ENCODE measurements at regions not wholly inside any gene's neighbourhood (a gene's known extent, or its start where the extent isn't known, plus 50 kb on each side); places are given as distances from the start of the nearest gene placed in this dataset.
A peak's percentile ranks its signal among the peaks of the same experiment; 100 is the strongest.
"Not testable (repeated sequence)": the region's sequence is repeated elsewhere in the genome, so short reads cannot be mapped to it uniquely, and the experiment has no call there.

DNA sequence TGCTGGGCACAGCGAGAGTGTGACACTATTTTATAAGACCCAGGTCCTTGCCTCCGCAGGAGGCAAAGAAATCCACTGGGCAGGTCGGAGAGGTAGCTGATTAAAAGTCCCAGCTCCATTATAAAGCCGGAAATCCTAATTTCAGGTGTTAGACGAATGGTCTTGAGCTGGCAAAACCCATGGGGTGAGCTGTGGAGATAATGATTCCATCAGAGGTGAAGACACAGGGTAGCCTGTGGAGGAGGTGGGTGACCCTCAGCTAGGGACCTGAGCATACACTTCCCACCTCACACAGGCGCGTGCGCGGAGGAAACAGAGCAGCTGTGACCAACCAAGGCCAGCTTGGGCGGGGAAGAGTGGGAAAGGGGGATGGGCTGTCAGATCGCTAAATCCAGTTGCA, 201.7 kb upstream of the CXCR4 start:
- peaks cover 2% of the 10 kb centered on the region for H3K9me3 Mint-ChIP-seq (ENCODE audit: unreplicated experiment)
- no peak overlapping the region for H3K4me3 Mint-ChIP-seq (ENCODE audit: unreplicated experiment)
- TF ChIP-seq, protein P1, sequence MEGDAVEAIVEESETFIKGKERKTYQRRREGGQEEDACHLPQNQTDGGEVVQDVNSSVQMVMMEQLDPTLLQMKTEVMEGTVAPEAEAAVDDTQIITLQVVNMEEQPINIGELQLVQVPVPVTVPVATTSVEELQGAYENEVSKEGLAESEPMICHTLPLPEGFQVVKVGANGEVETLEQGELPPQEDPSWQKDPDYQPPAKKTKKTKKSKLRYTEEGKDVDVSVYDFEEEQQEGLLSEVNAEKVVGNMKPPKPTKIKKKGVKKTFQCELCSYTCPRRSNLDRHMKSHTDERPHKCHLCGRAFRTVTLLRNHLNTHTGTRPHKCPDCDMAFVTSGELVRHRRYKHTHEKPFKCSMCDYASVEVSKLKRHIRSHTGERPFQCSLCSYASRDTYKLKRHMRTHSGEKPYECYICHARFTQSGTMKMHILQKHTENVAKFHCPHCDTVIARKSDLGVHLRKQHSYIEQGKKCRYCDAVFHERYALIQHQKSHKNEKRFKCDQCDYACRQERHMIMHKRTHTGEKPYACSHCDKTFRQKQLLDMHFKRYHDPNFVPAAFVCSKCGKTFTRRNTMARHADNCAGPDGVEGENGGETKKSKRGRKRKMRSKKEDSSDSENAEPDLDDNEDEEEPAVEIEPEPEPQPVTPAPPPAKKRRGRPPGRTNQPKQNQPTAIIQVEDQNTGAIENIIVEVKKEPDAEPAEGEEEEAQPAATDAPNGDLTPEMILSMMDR (IDR thresholded peaks at IDR 0.05; ENCODE audit: partially characterized antibody, unreplicated experiment) = no peak
- no peak for DNase-seq
- H3K36me3 Mint-ChIP-seq (ENCODE audit: unreplicated experiment) = peaks cover 3% of the 10 kb centered on the region
- H3K4me1 Mint-ChIP-seq (ENCODE audit: low read depth, unreplicated experiment) = peaks cover 19% of the 10 kb centered on the region
- no peak overlapping the region for H3K27ac Mint-ChIP-seq (ENCODE audit: unreplicated experiment)
- peaks cover 8% of the 10 kb centered on the region for H3K27me3 Mint-ChIP-seq (ENCODE audit: unreplicated experiment)

DNA sequence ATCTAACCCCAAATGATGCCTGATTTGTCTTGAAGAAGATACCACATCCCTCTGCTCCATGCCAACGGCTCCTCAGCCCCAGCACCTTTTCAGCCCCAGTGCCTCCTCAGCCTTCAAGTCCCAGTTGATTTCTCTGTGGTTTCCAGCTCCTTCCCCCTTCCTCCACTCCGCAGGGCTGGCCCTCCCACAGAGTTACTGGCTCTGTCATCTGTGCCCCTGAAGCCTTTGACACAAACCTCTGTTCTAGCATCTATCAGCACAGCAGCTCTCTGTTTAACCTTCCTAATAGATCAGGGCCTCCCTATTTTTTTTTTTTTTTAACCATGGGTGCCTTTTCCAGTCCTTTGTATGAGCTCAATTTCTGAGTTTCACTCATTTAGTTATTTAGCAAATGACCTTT, 201.3 kb upstream of the CXCR4 start:
- H3K9me3 Mint-ChIP-seq (ENCODE audit: unreplicated experiment) = peaks cover 2% of the 10 kb centered on the region
- TF ChIP-seq, protein P1 (IDR thresholded peaks at IDR 0.05; ENCODE audit: partially characterized antibody, unreplicated experiment) = no peak
- no peaks in the 10 kb centered on the region for H3K36me3 Mint-ChIP-seq (ENCODE audit: unreplicated experiment)
- H3K27ac Mint-ChIP-seq (ENCODE audit: unreplicated experiment) = peak overlapping the region; percentile 4
- no peak for DNase-seq
- peaks cover 8% of the 10 kb centered on the region for H3K27me3 Mint-ChIP-seq (ENCODE audit: unreplicated experiment)
- peaks cover 19% of the 10 kb centered on the region for H3K4me1 Mint-ChIP-seq (ENCODE audit: low read depth, unreplicated experiment)
- no peak overlapping the region for H3K4me3 Mint-ChIP-seq (ENCODE audit: unreplicated experiment)

DNA sequence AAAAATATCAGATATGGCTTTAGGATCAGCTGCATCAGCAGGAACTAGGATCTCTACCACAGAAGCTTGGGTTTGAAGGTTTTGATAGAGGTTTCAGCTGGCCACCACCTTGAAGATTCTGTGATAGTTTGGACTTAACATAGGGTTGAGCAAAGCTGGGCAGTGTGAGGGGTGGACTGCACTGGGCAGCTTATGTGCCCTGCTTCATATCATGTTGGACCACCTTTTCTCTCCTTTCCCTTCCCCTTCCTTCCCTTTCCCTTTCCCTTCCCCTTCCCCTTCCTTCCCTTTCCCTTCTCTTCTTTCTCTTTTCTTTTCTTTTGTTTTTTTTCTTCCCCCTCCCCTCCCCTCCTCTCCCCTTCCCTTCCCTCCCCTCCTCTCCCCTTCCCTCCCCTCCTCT, 196.3 kb upstream of the CXCR4 start:
- TF ChIP-seq, protein P1 (IDR thresholded peaks at IDR 0.05; ENCODE audit: partially characterized antibody, unreplicated experiment) = no peak
- Mint-ChIP-seq H3K27ac (ENCODE audit: unreplicated experiment) (no peak overlapping the region), H3K36me3 (ENCODE audit: unreplicated experiment) (no peaks in the 10 kb centered on the region), H3K4me1 (ENCODE audit: low read depth, unreplicated experiment) (peaks cover 8% of the 10 kb centered on the region), H3K27me3 (ENCODE audit: unreplicated experiment) (peaks cover 2% of the 10 kb centered on the region), H3K9me3 (ENCODE audit: unreplicated experiment) (peaks cover 2% of the 10 kb centered on the region), H3K4me3 (ENCODE audit: unreplicated experiment) (no peak overlapping the region)
- no peak for DNase-seq

DNA sequence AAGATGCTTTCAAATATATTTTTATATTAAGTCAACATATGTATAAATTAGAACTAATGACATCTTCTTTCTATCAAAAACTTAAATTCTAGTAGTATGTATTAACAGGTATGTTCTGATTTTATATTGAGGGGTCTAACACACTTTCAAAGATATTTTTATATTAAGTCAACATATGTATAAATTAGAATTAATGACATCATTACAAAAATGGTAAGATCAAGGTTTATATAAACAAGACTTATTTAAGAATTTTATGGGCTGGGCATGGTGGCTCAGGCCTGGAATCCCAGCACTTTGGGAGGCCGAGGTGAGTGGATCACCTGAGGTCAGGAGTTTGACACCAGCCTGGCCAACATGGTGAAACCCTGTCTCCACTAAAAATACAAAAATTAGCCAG, 194.6 kb upstream of the CXCR4 start:
- not testable (repeated sequence) for H3K27me3 Mint-ChIP-seq (ENCODE audit: unreplicated experiment); H3K9me3 Mint-ChIP-seq (ENCODE audit: unreplicated experiment); H3K4me1 Mint-ChIP-seq (ENCODE audit: low read depth, unreplicated experiment); H3K4me3 Mint-ChIP-seq (ENCODE audit: unreplicated experiment); H3K36me3 Mint-ChIP-seq (ENCODE audit: unreplicated experiment); DNase-seq; H3K27ac Mint-ChIP-seq (ENCODE audit: unreplicated experiment)

DNA sequence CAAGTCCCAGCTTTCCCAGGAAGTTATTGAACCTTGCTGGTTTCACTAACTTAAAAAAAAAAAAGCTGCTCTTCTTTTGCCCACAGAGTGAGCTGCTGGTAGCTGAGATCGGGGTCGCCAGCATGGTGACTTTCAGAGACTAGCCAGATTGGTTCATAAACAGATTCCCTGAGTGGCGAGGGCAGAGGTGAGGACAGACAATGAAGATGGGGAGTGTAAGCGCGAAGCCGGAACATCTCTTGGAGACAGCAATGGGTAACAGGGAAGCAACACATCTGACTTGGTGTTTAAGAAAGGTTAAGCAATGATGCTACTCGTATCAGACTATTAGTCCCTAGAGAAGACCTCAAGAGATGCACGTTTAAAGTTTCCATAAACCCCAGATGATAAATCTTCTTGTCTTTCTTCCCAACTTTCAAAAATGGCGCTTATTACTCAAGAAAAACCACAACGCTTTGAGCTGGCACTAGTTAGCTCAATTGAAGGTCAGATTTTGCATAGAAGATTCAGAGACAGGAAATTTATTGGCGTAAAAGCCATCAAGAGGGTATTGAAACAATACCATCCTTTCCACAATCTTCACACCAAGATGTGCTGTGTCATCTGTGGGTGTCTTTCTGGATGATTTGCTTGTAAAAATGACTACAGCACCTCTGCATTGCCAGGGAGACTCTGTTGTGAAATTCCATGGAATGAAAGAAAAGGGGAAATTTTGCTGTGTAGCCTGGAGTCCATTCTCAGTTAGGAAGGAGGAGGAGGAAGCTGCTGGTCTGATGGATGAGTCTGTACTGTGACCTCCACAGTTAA, 193.1 kb upstream of the CXCR4 start:
- DNase-seq = no peak
- Mint-ChIP-seq H3K9me3 (ENCODE audit: unreplicated experiment) (no peaks in the 10 kb centered on the region), H3K27me3 (ENCODE audit: unreplicated experiment) (no peaks in the 10 kb centered on the region), H3K27ac (ENCODE audit: unreplicated experiment) (no peak overlapping the region), H3K36me3 (ENCODE audit: unreplicated experiment) (no peaks in the 10 kb centered on the region), H3K4me1 (ENCODE audit: low read depth, unreplicated experiment) (peaks cover 2% of the 10 kb centered on the region), H3K4me3 (ENCODE audit: unreplicated experiment) (no peak overlapping the region)
- TF ChIP-seq, protein P1 (IDR thresholded peaks at IDR 0.05; ENCODE audit: partially characterized antibody, unreplicated experiment) = no peak
